ENCODE measurements at regions not wholly inside any gene's neighbourhood (a gene's known extent, or its start where the extent isn't known, plus 50 kb on each side); places are given as distances from the start of the nearest gene placed in this dataset.

DNA sequence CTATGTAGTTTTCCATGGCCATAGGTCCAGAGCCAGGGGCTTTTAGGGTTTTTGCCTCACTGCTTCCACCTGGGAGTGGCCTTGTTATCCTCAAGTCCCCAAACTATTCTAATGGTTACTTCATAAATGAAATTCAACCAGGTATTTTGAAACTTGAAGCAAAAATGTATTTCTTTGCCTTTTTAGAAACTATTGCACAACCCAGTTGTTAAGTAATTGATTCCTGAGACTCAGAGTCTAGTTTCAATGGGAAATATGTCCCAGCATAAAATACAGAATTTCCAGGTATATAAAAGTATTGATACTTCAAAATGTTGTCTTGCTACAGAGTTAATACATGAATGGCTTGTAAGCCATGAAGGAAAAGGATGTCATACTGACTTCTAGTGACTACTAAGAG lies 456.2 kb upstream of the DAB2 start:
- no peak for DNase-seq (ENCODE audit: low read depth)

- no peak for DNase-seq (ENCODE audit: low read depth)
Measured at GRCh38 chr5:39877479-39877878, 452.7 kb upstream of the DAB2 start.

GRCh38 chr5:39876146-39876545 lies 451.4 kb upstream of the DAB2 start:
- DNase-seq (ENCODE audit: low read depth): no peak

GRCh38 chr5:39870137-39870536 lies 445.4 kb upstream of the DAB2 start:
- DNase-seq (ENCODE audit: low read depth): no peak

DNA sequence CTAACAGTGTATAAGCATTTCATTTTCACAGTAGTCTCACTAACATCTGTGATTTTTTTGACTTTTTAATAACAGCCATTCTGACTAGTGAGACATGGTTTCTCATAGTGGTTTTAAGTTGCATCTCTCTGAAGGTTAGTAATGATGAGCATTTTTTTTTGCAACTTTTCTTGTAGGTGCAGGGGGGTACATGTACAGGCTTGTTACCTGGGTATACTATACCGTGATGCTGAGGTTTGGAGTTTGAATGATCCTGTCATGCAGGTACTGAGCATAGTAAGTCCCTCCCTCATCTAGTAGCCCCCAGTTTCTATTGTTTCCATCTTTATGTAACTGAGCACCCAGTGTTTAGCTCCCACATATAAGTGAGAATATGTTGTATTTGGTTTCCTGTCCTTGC lies 444.6 kb upstream of the DAB2 start:
- no peak for DNase-seq (ENCODE audit: low read depth)

DNA sequence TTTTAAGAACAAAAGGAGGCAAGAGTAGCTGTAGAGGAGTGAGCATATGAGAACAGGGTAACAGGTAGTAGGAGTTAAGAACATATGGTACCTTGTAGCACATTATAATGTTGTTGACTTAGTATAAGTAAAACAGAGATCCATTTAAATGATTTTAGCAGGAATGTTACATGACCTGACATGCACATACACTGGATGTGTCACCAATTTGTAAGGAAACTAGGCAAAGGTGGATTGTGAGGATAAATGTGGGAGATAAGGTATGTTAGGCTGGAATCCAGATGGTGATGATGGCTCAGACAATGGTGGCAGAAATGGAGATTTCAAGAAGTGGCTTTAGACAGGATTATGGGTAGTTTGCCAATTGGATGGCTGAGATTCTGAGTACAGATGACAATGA lies 443.1 kb upstream of the DAB2 start:
- DNase-seq (ENCODE audit: low read depth): no peak

GRCh38 chr5:39863926-39864552 lies 439.3 kb upstream of the DAB2 start:
- DNase-seq (ENCODE audit: low read depth): no peak

DNA sequence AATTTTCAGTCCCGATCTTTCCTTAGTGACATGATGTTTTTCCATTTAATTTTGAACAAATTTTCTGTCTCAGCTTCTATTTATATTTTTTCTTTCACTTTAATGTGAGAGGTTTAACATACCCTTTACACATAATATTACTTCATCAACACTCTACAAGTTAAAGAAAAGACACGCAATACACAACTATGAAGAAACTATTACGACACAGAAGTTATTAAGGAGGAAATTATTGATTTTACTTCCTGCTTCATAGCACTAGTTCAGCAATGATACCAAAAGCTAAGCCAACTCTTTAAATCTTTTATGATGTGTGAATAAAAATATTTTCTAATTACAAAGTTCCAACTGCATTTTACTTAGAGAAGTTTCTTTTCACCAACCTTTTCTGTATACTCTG lies 432.3 kb upstream of the DAB2 start:
- no peak for DNase-seq (ENCODE audit: low read depth)

- DNase-seq (ENCODE audit: low read depth): no peak
Measured at GRCh38 chr5:39854771-39855410, 430.1 kb upstream of the DAB2 start.

- DNase-seq (ENCODE audit: low read depth): no peak
Measured at GRCh38 chr5:39850291-39850690, 425.5 kb upstream of the DAB2 start.

GRCh38 chr5:39846144-39846543 lies 421.4 kb upstream of the DAB2 start:
- DNase-seq (ENCODE audit: low read depth): no peak

DNA sequence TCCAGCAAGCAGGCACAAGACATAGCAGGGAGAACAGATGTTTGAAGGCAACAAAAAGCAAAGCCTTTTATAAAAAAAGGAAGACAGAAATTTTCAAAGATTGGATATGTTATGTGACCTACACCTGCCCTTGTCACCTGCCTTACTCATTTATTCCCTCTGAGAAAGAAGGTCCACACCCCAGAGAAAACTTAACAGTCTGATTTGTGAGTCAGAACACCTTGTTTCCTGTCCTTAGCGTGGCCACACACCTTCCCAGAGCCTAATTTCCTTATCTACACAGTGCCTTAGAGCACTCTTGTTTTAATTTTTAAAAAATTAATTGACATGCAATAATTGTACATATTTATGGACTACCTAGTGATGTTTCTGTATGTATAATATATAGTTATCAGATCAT lies 419.0 kb upstream of the DAB2 start:
- DNase-seq (ENCODE audit: low read depth): no peak

DNA sequence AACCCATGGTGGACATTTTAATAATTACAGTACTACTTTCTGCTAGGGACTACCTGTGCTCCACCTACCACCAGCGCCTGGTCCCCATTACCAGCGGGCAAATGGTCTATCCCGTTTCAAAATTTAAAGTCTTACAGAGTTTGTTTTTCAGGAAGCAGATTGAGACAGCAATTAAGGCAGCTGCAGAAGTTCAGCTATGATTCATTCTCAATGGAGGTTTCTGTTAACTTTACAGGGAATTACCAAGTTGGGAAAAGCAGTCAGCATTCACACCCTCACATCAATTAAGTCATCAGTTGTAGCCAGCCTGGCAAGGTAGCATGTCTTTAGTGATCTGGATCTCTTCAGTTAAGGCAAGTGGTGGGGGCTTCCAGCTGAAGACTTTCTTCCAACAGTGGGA lies 410.6 kb upstream of the DAB2 start:
- no peak for DNase-seq (ENCODE audit: low read depth)

GRCh38 chr5:39829441-39829840 lies 404.7 kb upstream of the DAB2 start:
- no peak for DNase-seq (ENCODE audit: low read depth)

DNA sequence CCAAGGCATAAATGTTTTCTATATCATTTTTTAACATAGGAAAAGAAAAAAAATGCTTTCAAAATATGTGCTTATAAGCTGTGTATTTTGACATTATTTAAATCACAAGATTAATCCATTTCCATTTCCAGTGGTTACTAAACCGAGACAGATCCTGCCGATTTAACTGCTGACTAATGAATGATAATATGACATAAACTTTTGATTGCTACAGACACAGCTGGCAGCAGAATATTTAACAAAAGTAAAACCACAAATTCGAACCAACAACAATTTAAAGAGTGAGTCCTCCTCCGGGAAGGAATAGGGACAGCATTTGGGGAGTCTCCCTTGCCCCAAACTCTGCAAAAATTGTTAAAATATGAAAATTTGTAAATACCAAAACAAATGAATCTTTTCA lies 401.3 kb upstream of the DAB2 start:
- no peak for DNase-seq (ENCODE audit: low read depth)

DNA sequence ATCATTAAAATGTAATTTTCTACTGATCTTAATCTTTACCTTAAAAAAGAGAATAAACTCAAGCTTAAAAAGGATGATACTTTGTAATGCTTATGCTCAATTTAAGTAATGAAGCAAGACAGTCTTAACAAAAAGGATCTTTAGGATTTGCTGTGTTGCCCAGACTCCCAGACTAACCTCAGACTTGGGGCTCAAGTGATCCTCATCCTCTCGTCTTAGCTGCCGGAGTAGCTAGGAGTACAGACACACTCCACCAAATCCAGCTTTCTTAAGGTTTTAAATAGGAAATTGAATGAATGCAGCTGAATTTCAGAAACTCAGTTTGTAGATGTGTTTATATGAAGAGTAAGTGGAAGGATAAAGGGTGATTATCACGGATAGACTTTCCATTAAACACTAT lies 400.5 kb upstream of the DAB2 start:
- no peak for DNase-seq (ENCODE audit: low read depth)

DNA sequence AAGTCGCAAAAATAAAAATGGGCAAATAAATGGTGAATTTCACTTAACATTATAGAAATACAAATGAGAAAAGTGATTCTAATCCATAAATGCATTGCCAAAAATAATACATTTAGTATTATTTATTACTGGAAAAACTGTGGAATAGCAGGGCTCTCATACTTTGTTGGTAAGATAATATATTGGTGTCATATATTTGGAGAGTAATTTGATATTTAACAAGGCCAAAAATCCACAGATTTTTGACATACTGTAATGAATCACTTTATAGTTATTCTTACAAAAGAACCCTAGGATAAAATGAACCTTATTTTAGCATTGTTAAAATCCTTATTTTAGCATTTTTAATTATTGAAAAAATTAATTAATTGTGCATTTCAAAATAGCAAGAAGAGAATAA lies 397.2 kb upstream of the DAB2 start:
- DNase-seq (ENCODE audit: low read depth): no peak

DNA sequence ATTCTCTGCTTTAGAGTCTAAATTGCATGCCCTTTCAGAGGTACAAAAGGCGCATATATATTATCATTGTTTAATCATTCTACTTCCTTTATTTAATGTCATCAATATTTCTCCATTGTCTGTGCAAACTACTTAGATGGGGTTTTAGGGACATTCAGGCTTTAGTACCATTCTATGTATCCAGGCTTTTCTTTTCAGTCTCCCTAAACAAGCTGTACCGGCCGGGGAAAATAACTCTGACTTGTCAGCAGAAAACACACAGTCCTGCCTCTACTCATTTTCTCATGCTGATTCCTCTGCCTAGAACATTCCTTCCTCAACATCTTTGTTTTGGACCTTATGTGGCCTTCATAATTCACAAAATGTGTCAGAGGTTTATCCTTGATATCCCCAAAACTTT lies 392.1 kb upstream of the DAB2 start:
- DNase-seq (ENCODE audit: low read depth): no peak

GRCh38 chr5:39816156-39816845 lies 391.5 kb upstream of the DAB2 start:
- no peak for DNase-seq (ENCODE audit: low read depth)

GRCh38 chr5:39815711-39816110 lies 390.9 kb upstream of the DAB2 start:
- DNase-seq (ENCODE audit: low read depth): no peak

GRCh38 chr5:39811381-39811780 lies 386.6 kb upstream of the DAB2 start:
- no peak for DNase-seq (ENCODE audit: low read depth)

GRCh38 chr5:39808656-39809055 lies 383.9 kb upstream of the DAB2 start:
- DNase-seq (ENCODE audit: low read depth): no peak

- DNase-seq (ENCODE audit: low read depth): no peak
Measured at GRCh38 chr5:39801306-39801705, 376.5 kb upstream of the DAB2 start.

Measured in GM04504 (cell line).